Forelimb muscle (tissue), 1 donor: ENCODE measurements at regions not wholly inside any gene's neighbourhood (a gene's known extent, or its start where the extent isn't known, plus 50 kb on each side); places are given as distances from the start of the nearest gene placed in this dataset.
"Not testable (repeated sequence)": the region's sequence is repeated elsewhere in the genome, so short reads cannot be mapped to it uniquely, and the experiment has no call there.

ENCODE experiments used
- DNase-seq: peaks from one replicate; pipeline ENCODE4 v3.0.0-alpha.2; 2013; ENCODE audit warnings: low read depth

DNA sequence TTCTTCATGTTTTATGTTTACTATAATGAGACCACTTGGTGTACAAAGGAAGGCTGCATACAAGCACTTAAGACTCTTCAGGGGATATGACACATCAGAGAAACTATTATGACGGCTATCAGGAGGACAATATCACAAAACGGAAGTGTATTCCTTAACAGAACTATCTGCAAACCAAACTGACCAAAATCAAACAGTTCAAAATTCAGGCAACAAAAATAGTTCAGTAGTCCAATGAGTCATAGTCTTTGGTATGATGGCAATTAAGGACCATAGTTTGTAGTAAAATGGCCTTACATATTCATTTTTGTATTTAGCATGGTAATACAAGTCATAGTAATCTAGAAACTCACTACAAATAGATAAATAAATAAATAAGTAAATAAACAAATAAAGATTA lies 1638.7 kb upstream of the SEL1L start:
- no peak for DNase-seq

- DNase-seq = no peak
Observed at GRCh38 chr14:83173687-83174086, 1640.0 kb upstream of the SEL1L start.

DNA sequence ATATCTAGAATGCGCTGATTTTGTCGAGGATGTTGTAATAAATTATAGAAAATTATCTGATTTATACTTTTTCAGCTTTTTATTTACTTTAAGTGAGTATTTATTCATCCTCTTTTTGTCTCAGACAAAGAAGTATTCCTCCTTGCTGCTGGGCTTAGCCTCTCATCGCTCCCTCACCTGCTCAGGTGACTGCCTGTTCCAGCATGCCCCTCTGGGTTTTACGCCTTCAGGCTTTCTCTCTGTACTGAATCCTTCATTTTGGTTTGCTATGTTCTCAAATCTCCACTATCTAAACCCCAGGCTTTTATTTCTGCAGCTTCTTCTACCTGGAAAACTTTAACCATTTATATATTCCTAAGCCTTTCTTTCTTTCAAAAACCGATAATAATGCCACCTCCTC lies 1650.9 kb upstream of the SEL1L start:
- no peak for DNase-seq

- not testable (repeated sequence) for DNase-seq
Observed at GRCh38 chr14:83188311-83188710, 1654.7 kb upstream of the SEL1L start.

GRCh38 chr14:83196236-83196635 lies 1662.6 kb upstream of the SEL1L start:
- DNase-seq = no peak

DNA sequence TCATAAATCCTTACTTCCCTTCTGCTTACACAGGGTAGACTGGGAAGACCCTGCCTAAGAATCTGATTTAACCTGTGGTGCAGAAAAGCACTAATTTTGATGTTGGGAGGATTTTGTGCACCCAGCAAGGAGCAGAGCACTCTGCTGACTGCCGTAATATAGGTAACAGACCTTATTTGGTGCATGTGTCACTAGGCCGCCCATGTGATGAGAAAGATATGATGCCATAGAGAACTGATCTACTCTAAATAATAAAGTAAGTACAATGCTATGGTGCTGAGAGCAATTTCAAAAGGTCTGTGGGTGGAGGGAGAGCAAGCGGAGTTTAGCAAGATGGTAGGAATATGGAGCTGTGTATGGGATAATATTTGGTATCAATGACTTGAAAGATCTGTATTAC lies 1663.6 kb upstream of the SEL1L start:
- DNase-seq = no peak

- no peak for DNase-seq
Observed at GRCh38 chr14:83207550-83207949, 1673.9 kb upstream of the SEL1L start.

DNA sequence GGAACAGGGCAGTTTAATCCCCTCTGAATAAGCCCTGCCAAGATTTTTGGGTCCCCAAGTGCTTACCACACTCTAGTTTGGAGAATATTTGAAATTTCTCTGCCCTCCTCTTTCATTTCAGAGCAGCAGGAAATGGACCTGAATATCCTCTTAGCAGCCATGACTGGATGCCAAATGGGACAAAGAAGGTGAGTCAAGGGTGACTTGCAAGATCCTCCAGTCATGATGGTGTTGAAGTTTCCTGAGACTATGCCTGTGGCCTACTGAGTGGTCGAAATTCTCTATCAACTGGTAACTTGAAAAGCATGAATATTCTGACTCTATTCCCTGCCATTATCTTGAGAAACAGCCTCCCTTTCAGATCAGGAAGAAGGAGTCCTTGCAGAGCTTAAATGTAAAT lies 1674.7 kb upstream of the SEL1L start:
- no peak for DNase-seq

DNA sequence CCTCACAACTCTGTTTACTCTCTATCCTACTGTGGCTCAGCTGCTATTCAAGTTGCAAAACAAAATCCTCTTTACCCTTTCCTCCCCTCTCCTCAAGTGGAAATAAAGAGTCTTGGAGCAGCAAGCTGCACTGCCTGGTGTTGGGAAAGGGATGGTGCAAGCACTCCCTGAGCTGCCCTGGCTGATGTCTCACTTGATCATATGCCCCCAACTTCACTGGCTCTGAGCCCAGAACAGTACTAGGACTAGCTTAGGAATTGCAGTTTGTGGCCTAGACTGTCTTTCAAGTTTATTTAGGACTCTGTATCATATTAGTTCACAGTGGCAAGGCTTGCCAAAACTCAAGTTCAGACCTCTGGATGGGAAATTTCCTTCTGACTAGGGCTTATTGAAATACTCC lies 1683.8 kb upstream of the SEL1L start:
- no peak for DNase-seq

- DNase-seq = no peak
Observed at GRCh38 chr14:83247924-83248639, 1714.4 kb upstream of the SEL1L start.

- DNase-seq = no peak
Observed at GRCh38 chr14:83251402-83251801, 1717.7 kb upstream of the SEL1L start.

GRCh38 chr14:83253870-83254269 lies 1720.2 kb upstream of the SEL1L start:
- no peak for DNase-seq

- no peak for DNase-seq
Observed at GRCh38 chr14:83255015-83255726, 1721.5 kb upstream of the SEL1L start.

DNA sequence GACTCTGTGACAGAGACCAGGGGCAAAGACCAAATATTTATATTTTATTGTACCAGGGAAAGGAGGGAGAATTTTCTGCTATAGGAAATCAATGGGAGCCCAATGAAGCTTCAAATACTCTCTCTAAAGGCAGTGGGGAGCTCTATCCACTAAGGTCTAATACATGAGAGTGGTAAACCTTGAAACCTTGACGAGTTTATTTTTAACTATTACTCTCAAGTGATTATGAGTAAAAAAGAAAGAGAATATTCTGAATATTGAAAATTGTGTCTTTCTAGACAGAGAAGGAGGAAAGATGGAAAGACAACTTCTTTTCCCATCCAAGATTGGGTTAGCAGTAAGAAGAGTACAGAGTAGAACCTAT lies 1722.1 kb upstream of the SEL1L start:
- no peak for DNase-seq

DNA sequence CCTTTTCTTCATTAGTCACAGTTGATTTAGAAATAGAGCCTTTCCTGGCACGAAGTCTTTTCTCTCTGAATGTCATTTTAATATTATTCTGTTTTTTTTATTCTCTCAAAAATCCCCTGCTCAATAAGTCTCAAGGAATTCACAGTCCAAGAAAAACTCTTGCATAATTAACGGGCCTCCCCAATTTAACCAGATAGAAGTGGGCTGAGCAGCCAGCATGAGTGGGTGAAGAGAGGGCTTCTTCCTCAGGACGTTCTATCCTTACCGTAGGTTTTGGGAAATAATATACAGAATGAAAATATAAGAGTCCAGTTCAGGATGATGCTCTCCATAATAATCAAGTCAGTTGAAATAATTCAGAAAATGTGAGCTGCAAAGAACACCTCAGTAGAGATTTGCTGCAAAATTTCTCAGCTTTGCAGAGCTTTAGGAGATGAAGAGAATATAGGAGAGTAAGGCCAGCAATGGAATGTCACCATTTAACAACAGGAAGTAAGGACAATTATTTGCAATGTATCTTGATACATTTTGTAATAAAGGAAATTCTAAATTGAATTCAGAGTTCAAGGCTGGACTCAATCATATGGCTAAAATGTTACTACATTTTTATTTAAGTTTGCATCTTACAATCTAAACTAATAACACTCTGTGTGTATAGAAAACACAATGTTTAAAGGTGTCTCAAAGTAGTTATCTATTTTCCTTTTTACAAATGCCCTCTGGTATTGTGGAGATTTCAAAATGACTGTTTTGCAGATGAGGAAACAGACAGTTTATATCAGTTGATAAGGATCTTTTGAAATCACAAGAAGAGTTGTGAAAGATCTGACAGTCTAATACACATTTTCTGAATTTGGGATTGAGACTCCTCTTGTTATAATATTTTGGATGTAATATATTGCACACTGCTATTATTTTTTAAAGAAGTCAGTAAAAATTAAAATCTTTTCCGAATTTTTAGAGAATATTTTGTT lies 1724.1 kb upstream of the SEL1L start:
- DNase-seq = no peak

DNA sequence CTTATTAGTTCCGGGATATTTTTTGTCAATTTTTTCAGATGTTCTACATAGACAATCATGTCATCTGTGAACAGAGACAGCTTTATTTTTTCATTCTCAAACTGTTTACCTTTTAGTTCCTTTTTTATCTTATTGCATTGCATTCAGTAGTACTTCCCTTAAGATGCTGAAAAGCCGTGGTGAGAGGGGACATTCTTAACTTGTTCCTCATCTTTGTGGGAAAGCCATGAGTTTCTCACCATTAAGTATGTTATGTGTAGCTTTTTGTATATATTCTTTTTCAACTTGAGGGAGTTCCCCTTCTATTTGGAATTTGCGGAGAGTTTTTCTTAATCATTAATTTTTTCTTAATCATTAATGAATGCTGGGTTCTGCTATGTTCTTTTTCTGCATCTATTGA lies 1727.1 kb upstream of the SEL1L start:
- DNase-seq = no peak

DNA sequence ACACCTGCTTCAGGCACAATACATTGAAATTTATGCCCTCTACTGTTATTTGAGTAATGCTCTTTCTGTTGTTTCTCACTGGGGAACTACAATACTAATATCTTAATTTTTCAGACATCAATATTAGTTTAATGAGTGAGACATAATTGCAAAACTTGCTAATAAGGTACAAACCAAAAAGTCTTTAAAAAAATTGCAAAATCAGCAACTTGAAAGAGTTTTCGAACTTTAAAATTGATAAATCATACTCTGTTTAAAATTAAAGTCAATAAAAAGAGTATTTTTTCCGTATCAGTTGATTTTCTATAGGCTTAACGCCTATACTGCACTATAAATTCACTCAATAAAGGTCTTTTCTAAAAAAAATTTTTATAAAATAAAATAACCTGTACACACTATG lies 1735.9 kb upstream of the SEL1L start:
- DNase-seq = no peak

DNA sequence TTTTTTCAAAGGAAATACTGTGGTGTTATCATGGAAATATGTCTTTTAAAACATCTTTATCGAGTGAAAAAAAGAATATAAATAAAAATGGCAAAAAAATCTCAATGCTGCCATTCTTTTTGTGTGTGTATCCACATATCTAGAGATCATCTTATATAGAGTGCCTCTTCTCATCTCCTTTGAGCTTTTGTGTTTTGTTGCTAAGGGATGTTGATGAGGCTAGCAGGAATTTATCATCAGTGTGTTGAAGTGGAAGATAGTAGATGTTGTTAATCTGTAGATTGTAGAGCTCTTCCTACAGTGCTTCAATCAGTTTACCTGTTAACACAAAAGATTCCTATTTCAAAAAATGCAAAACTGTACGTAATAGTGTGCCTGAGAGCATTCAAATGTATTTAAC lies 1738.0 kb upstream of the SEL1L start:
- no peak for DNase-seq

DNA sequence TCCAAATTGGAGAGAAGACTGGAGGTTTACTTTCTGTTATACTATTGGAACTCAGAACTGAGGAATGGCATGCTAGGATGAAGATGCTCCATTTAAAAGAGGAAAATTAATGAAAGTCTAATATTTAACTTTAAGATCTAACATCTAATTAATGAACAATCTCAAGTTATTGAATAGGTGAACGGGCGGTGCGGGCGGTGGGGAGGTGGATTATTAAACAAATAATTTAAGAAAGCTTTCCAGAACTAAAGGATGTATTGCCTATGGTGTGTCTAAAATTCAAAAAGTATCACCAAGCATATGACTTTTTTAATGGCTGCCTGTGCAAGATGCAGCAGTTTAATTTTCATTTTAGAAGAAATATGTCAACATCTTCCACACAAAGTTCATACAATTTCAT lies 1747.1 kb upstream of the SEL1L start:
- no peak for DNase-seq

- no peak for DNase-seq
Observed at GRCh38 chr14:83282706-83283105, 1749.1 kb upstream of the SEL1L start.

DNA sequence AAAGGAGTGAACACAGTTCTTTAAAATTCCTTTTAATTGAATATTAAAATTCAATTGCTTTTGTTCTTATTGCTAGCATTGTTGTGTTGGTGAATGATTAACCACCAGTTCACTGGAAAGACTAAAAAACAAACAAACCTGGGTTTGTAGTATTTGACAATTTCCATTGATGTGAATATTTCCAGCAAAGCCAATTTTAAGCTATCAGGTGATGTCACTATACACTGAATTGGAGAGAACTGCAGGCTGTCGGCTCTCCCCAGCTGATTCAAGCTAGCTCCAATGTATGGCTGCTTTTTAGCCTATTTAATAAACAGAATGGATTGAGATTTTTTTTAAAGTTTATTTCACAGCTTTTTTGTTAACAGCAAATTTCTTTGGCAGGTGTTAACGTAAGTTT lies 1753.6 kb upstream of the SEL1L start:
- DNase-seq = no peak

- no peak for DNase-seq
Observed at GRCh38 chr14:83289390-83289789, 1755.7 kb upstream of the SEL1L start.

GRCh38 chr14:83289896-83290295 lies 1756.2 kb upstream of the SEL1L start:
- no peak for DNase-seq
